OCI-LY1 (cell line): ENCODE measurements at regions not wholly inside any gene's neighbourhood (a gene's known extent, or its start where the extent isn't known, plus 50 kb on each side); places are given as distances from the start of the nearest gene placed in this dataset.

Experiments used
- EZH2 ChIP-seq: fragments of 200-600 bp; sonication (generic), shearing (Covaris generic); IDR thresholded peaks from 2 replicates; pipeline ENCODE4 v1.8.0; 2017; ENCODE audit warnings: borderline replicate concordance, mixed run types, mild to moderate bottlenecking, antibody characterized with exemption, low read length, moderate library complexity, mixed read lengths
- TF ChIP-seq, protein P1 (sequence below): fragments of 200-600 bp; sonication (generic), shearing (Covaris generic); IDR thresholded peaks from 2 replicates; pipeline ENCODE4 v1.5.1; 2017; ENCODE audit warnings: mild to moderate bottlenecking, antibody characterized with exemption, low read length, moderate library complexity, mixed read lengths

GRCh38 chr7:67771846-67772605, 775.4 kb downstream of the TYW1 start:
- TF ChIP-seq, protein P1, sequence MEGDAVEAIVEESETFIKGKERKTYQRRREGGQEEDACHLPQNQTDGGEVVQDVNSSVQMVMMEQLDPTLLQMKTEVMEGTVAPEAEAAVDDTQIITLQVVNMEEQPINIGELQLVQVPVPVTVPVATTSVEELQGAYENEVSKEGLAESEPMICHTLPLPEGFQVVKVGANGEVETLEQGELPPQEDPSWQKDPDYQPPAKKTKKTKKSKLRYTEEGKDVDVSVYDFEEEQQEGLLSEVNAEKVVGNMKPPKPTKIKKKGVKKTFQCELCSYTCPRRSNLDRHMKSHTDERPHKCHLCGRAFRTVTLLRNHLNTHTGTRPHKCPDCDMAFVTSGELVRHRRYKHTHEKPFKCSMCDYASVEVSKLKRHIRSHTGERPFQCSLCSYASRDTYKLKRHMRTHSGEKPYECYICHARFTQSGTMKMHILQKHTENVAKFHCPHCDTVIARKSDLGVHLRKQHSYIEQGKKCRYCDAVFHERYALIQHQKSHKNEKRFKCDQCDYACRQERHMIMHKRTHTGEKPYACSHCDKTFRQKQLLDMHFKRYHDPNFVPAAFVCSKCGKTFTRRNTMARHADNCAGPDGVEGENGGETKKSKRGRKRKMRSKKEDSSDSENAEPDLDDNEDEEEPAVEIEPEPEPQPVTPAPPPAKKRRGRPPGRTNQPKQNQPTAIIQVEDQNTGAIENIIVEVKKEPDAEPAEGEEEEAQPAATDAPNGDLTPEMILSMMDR: no peak
- no peak for TF ChIP-seq EZH2
